DOHH2 (cell line): ENCODE measurements at regions not wholly inside any gene's neighbourhood (a gene's known extent, or its start where the extent isn't known, plus 50 kb on each side); places are given as distances from the start of the nearest gene placed in this dataset.

Experiments used
- H3F3A ChIP-seq: fragments of 200-600 bp; sonication (generic), shearing (Covaris generic); 2 replicates; pipeline ENCODE4 v1.6.0; 2016; ENCODE audit warnings: antibody characterized with exemption, mild to moderate bottlenecking; ENCODE audit not compliant: control insufficient read depth, insufficient read depth
- H3K27ac ChIP-seq: fragments of 200-600 bp; sonication (generic); 2 replicates; pipeline ENCODE4 v1.5.1; 2014; ENCODE audit warnings: low read depth, mild to moderate bottlenecking, low read length, moderate library complexity
- H3K27me3 ChIP-seq: fragments of 200-600 bp; sonication (generic); 2 replicates; pipeline ENCODE4 v1.6.1; 2014; ENCODE audit warnings: mild to moderate bottlenecking, low read length, mixed read lengths; ENCODE audit not compliant: control insufficient read depth
- H3K36me3 ChIP-seq: fragments of 200-600 bp; sonication (generic); 2 replicates; pipeline ENCODE4 v1.6.1; 2014; ENCODE audit warnings: mild to moderate bottlenecking, low read length, moderate library complexity, mixed read lengths; ENCODE audit not compliant: control insufficient read depth
- H3K4me1 ChIP-seq: fragments of 200-600 bp; sonication (generic); 2 replicates; pipeline ENCODE4 v1.6.1; 2014; ENCODE audit warnings: mild to moderate bottlenecking, low read length, mixed read lengths; ENCODE audit not compliant: control insufficient read depth
- H3K4me2 ChIP-seq: fragments of 200-600 bp; sonication (generic); 2 replicates; pipeline ENCODE4 v1.6.0; 2014; ENCODE audit warnings: mild to moderate bottlenecking, low read length, moderate library complexity
- H3K4me3 ChIP-seq: fragments of 200-600 bp; sonication (generic); 2 replicates; pipeline ENCODE4 v1.5.1; 2014; ENCODE audit warnings: mild to moderate bottlenecking, low read length, mixed read lengths
- H3K79me2 ChIP-seq: fragments of 200-600 bp; sonication (generic); 2 replicates; pipeline ENCODE4 v1.6.1; 2014; ENCODE audit warnings: mild to moderate bottlenecking, low read length, mixed read lengths; ENCODE audit not compliant: control insufficient read depth
- H3K9me2 ChIP-seq: fragments of 200-600 bp; sonication (generic); replicated peaks from 2 replicates; pipeline ENCODE4 v1.6.1; 2014; ENCODE audit warnings: mild to moderate bottlenecking, low read length, mixed read lengths; ENCODE audit not compliant: control insufficient read depth
- H3K9me3 ChIP-seq: fragments of 200-600 bp; sonication (generic); 2 replicates; pipeline ENCODE4 v1.6.1; 2014; ENCODE audit warnings: antibody characterized with exemption, low read length, mixed read lengths; ENCODE audit not compliant: control insufficient read depth, insufficient read depth
- H4K20me1 ChIP-seq: fragments of 200-600 bp; sonication (generic); 2 replicates; pipeline ENCODE4 v1.6.0; 2014; ENCODE audit warnings: low read depth, mild to moderate bottlenecking, antibody characterized with exemption, low read length, moderate library complexity; ENCODE audit not compliant: control insufficient read depth, insufficient read depth
- EZH2phosphoT487 ChIP-seq: fragments of 200-600 bp; sonication (generic); IDR thresholded peaks from 2 replicates; pipeline ENCODE4 v1.6.1; 2017; ENCODE audit warnings: borderline replicate concordance, mild to moderate bottlenecking, antibody characterized with exemption, low read length, moderate library complexity, mixed read lengths
- TF ChIP-seq, protein P1 (sequence below): fragments of 200-600 bp; sonication (generic); IDR thresholded peaks from one replicate; pipeline ENCODE4 v1.5.1; 2014; ENCODE audit warnings: antibody characterized with exemption, mild to moderate bottlenecking, low read depth, low read length; ENCODE audit not compliant: poor library complexity, severe bottlenecking

DNA sequence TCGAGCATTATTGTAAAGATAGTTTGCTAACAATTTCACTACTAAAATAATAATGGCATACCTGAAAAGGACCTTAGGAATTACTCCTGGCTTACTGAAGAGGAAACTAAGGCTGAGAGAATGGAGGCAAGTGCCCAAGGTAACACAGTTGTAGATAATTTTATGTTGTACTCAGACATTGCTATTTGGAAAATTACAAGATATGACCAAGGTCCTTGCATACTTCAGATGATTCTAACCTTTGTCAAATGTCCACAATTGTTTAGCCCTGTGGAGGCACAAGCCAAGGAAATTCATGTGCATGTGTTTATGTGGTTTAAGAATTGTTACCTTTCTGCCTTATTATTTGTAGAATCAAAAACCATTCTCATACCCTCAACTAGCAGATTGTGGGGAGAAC is 105.7 kb downstream of the TUSC7 start:
- no peak for TF ChIP-seq EZH2phosphoT487
- TF ChIP-seq, protein P1, sequence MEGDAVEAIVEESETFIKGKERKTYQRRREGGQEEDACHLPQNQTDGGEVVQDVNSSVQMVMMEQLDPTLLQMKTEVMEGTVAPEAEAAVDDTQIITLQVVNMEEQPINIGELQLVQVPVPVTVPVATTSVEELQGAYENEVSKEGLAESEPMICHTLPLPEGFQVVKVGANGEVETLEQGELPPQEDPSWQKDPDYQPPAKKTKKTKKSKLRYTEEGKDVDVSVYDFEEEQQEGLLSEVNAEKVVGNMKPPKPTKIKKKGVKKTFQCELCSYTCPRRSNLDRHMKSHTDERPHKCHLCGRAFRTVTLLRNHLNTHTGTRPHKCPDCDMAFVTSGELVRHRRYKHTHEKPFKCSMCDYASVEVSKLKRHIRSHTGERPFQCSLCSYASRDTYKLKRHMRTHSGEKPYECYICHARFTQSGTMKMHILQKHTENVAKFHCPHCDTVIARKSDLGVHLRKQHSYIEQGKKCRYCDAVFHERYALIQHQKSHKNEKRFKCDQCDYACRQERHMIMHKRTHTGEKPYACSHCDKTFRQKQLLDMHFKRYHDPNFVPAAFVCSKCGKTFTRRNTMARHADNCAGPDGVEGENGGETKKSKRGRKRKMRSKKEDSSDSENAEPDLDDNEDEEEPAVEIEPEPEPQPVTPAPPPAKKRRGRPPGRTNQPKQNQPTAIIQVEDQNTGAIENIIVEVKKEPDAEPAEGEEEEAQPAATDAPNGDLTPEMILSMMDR, result no peak
- no peaks in the 10 kb centered on the region for H3K27me3 ChIP-seq
- no peaks in the 10 kb centered on the region for H3K36me3 ChIP-seq
- H3K9me3 ChIP-seq, result no peaks in the 10 kb centered on the region
- no peak overlapping the region for H3K27ac ChIP-seq
- no peaks in the 10 kb centered on the region for H3F3A ChIP-seq
- no peak overlapping the region for H3K4me3 ChIP-seq
- H3K4me1 ChIP-seq, result no peaks in the 10 kb centered on the region
- no peaks in the 10 kb centered on the region for H3K9me2 ChIP-seq
- H4K20me1 ChIP-seq, result no peaks in the 10 kb centered on the region
- no peaks in the 10 kb centered on the region for H3K79me2 ChIP-seq
- H3K4me2 ChIP-seq, result no peak overlapping the region

DNA sequence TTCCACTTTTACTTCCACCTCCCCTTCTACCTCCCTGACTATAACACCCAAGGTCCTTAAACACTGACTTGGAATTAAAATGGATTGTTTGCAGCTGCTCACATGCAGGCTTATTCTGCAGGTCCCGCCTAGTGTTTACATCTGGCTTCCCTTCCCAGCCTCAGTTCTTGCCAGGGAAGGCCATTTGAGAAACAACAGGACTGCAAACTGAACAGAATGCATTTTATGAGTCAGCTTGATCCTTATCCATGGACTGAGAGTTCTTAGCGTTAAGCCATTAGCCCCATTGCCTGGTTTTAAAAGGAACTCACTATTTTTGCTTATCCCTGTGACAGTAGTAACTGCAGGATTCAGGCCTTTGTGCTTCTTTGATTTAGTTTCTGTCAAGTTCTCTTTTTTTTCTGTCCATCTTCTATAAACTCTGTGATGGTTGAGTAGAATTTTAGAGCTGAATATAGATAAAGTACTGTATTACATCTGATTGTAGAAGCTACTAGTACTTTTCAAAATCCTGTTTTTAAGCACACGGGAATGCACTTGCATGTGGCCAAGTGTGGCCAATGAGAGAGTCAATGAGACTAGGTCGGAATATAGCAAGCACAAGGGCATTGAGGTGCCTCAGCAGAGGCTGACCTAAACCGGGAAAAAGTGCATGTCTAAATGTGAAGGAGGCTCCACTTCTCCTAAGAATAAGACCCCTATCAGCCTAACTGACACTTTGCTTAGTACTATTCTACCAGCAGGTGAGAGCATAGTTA is 106.4 kb downstream of the TUSC7 start:
- no peaks in the 10 kb centered on the region for H3K4me1 ChIP-seq
- no peaks in the 10 kb centered on the region for H4K20me1 ChIP-seq
- H3K27me3 ChIP-seq, result no peaks in the 10 kb centered on the region
- no peak for TF ChIP-seq EZH2phosphoT487
- TF ChIP-seq, protein P1, result no peak
- H3K79me2 ChIP-seq, result no peaks in the 10 kb centered on the region
- H3K4me3 ChIP-seq, result no peak overlapping the region
- H3K36me3 ChIP-seq, result no peaks in the 10 kb centered on the region
- no peaks in the 10 kb centered on the region for H3K9me3 ChIP-seq
- H3K27ac ChIP-seq, result no peak overlapping the region
- no peaks in the 10 kb centered on the region for H3K9me2 ChIP-seq
- no peak overlapping the region for H3K4me2 ChIP-seq
- no peaks in the 10 kb centered on the region for H3F3A ChIP-seq

DNA sequence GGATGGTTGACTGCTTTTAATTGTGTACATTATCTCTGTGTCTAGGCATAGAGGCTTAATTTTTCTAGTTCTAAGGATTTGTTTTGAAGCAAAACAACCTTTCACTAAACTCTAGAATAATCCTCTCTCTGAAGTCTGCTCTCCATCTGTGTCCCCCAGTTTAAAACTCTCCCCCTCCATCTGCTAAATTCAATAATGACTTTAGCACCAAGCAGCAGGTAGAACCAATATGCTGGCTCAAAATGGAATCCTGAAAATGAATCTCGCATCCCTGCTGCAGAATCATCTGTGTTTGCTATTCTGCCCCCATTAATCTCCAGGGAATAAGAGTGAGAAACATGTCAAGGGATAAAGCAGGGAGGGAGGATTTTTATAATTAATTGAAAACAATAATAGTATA is 111.8 kb downstream of the TUSC7 start:
- Histone ChIP-seq H3K27me3 (no peaks in the 10 kb centered on the region), H4K20me1 (no peaks in the 10 kb centered on the region), H3K4me1 (no peaks in the 10 kb centered on the region), H3K9me2 (no peaks in the 10 kb centered on the region; the same call in 1 of the 2 replicates), H3F3A (no peaks in the 10 kb centered on the region), H3K27ac (no peak overlapping the region), H3K9me3 (no peaks in the 10 kb centered on the region), H3K4me2 (no peak overlapping the region), H3K36me3 (no peaks in the 10 kb centered on the region), H3K79me2 (no peaks in the 10 kb centered on the region), H3K4me3 (no peak overlapping the region)
- TF ChIP-seq, protein P1, result no peak
- no peak for TF ChIP-seq EZH2phosphoT487
